ENCODE measurements at regions not wholly inside any gene's neighbourhood (a gene's known extent, or its start where the extent isn't known, plus 50 kb on each side); places are given as distances from the start of the nearest gene placed in this dataset.

DNA sequence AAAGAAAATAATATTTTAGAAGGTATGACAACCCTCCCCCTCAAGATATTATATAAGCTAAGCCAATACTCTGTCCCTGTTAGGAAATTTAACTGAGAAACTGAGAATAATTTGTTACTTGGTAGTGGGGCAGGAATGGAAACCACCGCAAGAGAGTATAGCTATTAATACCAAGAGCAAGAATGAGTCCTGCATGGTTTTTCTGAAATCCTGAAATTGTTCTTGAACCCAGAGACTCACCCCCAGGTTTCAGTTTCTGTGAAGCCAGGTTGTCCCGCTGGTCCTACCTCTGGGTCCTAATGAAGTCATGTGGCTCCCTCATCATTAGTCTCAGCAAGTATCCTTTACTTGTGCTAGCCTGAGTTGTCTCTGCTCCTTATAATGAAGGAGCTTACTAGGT is 671.0 kb upstream of the ACVR2A start:
- H3K27me3 ChIP-seq = no peaks in the 10 kb centered on the region
- no peaks in the 10 kb centered on the region for H3K36me3 ChIP-seq
- H3K9me3 ChIP-seq (replicated peaks in 1 of 11) = no peaks in the 10 kb centered on the region
- TF ChIP-seq Cebpa-rat (IDR thresholded peaks at IDR 0.05) = no peak
- no peak overlapping the region for H3K9ac ChIP-seq
- H4K20me1 ChIP-seq = no peaks in the 10 kb centered on the region
- H3K27ac ChIP-seq = no peak overlapping the region
- no peak overlapping the region for H3K4me3 ChIP-seq
- H3K4me1 ChIP-seq = peaks cover 0 to 29% (median 0%) of the 10 kb centered on the region in 10 experiments; a peak in 4 of 20 replicates
- H3K4me2 ChIP-seq = no peak overlapping the region

GRCh38 chr2:147173189-147173581 is 671.6 kb upstream of the ACVR2A start:
- no peak overlapping the region for H3K4me2 ChIP-seq
- H3K4me3 ChIP-seq = no peak overlapping the region

GRCh38 chr2:147172493-147173188 is 672.2 kb upstream of the ACVR2A start:
- no peak for TF ChIP-seq Cebpa-rat (IDR thresholded peaks at IDR 0.05)
- H3K27ac ChIP-seq = no peak overlapping the region
- no peak overlapping the region for H3K4me2 ChIP-seq
- H3K27me3 ChIP-seq = no peaks in the 10 kb centered on the region
- no peak overlapping the region for H3K9ac ChIP-seq
- H4K20me1 ChIP-seq = no peaks in the 10 kb centered on the region
- no peaks in the 10 kb centered on the region for H3K36me3 ChIP-seq
- H3K4me1 ChIP-seq = peaks cover 0 to 25% (median 0%) of the 10 kb centered on the region in 10 experiments; a peak in 4 of 20 replicates
- no peaks in the 10 kb centered on the region for H3K9me3 ChIP-seq (replicated peaks in 1 of 11)
- H3K4me3 ChIP-seq = no peak overlapping the region

More at GRCh38 chr2:147173189-147173581, 671.6 kb upstream of the ACVR2A start:
- H3K4me1 ChIP-seq = peaks cover 0 to 29% (median 0%) of the 10 kb centered on the region in 10 experiments; a peak in 4 of 20 replicates
- no peaks in the 10 kb centered on the region for H3K9me3 ChIP-seq (replicated peaks in 1 of 11)
- H4K20me1 ChIP-seq = no peaks in the 10 kb centered on the region
- H3K27me3 ChIP-seq = no peaks in the 10 kb centered on the region
- H3K9ac ChIP-seq = no peak overlapping the region
- no peaks in the 10 kb centered on the region for H3K36me3 ChIP-seq
- no peak for TF ChIP-seq Cebpa-rat (IDR thresholded peaks at IDR 0.05)
- H3K27ac ChIP-seq = no peak overlapping the region

- TF ChIP-seq Cebpa-rat (IDR thresholded peaks at IDR 0.05) = no peak
- no peak overlapping the region for H3K4me2 ChIP-seq
- H3K27ac ChIP-seq = no peak overlapping the region
Measured at GRCh38 chr2:147171941-147172340, 672.9 kb upstream of the ACVR2A start.

GRCh38 chr2:147170932-147171331 is 673.9 kb upstream of the ACVR2A start:
- Histone ChIP-seq H3K36me3 (no peaks in the 10 kb centered on the region), H3K4me1 (peaks cover 0 to 11% (median 0%) of the 10 kb centered on the region in 10 experiments; a peak in 3 of 20 replicates), H4K20me1 (no peaks in the 10 kb centered on the region), H3K27me3 (no peaks in the 10 kb centered on the region), H3K27ac (no peak overlapping the region), H3K9ac (no peak overlapping the region), H3K4me2 (no peak overlapping the region), H3K4me3 (no peak overlapping the region), H3K9me3 (replicated peaks in 1 of 11) (no peaks in the 10 kb centered on the region)
- TF ChIP-seq Cebpa-rat (IDR thresholded peaks at IDR 0.05) = no peak

More at GRCh38 chr2:147171941-147172340, 672.9 kb upstream of the ACVR2A start:
- Histone ChIP-seq H3K9me3 (replicated peaks in 1 of 11) (no peaks in the 10 kb centered on the region), H4K20me1 (no peaks in the 10 kb centered on the region), H3K27me3 (no peaks in the 10 kb centered on the region), H3K9ac (no peak overlapping the region), H3K4me3 (no peak overlapping the region), H3K4me1 (peaks cover 0 to 18% (median 0%) of the 10 kb centered on the region in 10 experiments; a peak in 3 of 20 replicates), H3K36me3 (no peaks in the 10 kb centered on the region)

DNA sequence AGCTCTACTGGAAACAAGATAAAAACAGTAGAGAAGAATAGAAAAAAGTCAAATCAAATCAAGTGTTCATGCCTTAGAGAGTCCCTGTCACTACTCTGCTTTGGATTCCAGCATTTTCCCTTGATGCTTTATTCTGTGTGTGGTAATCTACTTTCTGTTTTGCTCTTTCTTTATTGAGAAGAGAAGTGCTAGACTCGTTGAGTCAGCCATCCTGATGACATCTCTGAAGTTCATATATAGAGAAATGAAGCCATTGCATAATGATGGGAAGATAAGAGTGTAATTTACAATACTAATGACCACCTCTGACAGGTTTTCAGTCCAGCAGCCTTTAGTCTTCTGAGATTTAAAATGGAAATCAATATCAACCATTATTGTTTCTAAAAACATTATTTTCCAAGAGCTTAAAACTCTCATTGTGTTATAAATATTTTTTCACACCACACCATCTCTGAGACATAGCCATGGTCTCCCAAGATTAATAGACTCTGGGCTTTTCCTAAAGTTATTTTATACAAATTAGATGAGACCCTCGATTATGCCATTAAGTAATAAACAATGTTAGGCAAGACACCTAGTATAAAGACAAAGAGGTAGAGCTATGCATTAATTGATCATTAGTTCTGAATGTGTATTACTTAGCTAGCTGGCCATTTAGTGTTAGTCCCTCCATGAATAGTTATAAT is 679.0 kb upstream of the ACVR2A start:
- H3K36me3 ChIP-seq = no peaks in the 10 kb centered on the region
- no peak for TF ChIP-seq Cebpa-rat (IDR thresholded peaks at IDR 0.05)
- H3K4me2 ChIP-seq = no peak overlapping the region
- H3K9ac ChIP-seq = no peak overlapping the region
- no peaks in the 10 kb centered on the region for H3K4me1 ChIP-seq
- no peaks in the 10 kb centered on the region for H4K20me1 ChIP-seq
- H3K9me3 ChIP-seq (replicated peaks in 1 of 11) = no peaks in the 10 kb centered on the region
- H3K4me3 ChIP-seq = no peak overlapping the region
- no peaks in the 10 kb centered on the region for H3K27me3 ChIP-seq
- H3K27ac ChIP-seq = no peak overlapping the region

DNA sequence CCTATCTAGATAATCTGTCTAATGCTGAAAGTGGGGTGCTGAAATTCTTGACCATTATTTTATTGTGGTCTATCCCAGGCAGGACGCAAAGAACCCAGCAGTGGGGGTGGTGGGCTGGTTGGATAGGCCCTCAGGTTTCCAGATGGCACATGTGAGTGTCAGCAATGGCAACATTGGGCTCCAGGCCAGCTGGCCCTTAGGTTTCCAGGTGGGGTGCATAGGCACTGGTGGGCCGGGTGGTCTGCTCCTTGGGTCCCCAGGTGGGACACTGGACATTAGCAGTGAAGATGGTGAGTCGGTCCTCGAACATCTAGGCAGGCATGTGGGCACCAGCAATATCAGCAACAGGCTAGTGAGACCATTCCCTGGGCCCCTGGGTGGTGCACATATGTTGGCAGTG is 680.3 kb upstream of the ACVR2A start:
- no peak for TF ChIP-seq Cebpa-rat (IDR thresholded peaks at IDR 0.05)
- Histone ChIP-seq H3K4me3 (no peak overlapping the region), H3K4me1 (peaks cover 0 to 8% (median 0%) of the 10 kb centered on the region in 10 experiments; a peak in 3 of 20 replicates), H3K27me3 (no peaks in the 10 kb centered on the region), H3K9ac (no peak overlapping the region), H3K4me2 (no peak overlapping the region), H3K9me3 (replicated peaks in 1 of 11) (no peaks in the 10 kb centered on the region), H3K27ac (no peak overlapping the region), H4K20me1 (no peaks in the 10 kb centered on the region), H3K36me3 (no peaks in the 10 kb centered on the region)

GRCh38 chr2:147161746-147162145 is 683.1 kb upstream of the ACVR2A start:
- Histone ChIP-seq H3K4me2 (no peak overlapping the region), H3K36me3 (no peaks in the 10 kb centered on the region), H3K9me3 (replicated peaks in 1 of 11) (no peaks in the 10 kb centered on the region), H3K27ac (no peak overlapping the region), H3K4me3 (no peak overlapping the region), H3K27me3 (no peaks in the 10 kb centered on the region), H3K4me1 (peaks cover 0 to 30% (median 0%) of the 10 kb centered on the region in 10 experiments; a peak in 6 of 20 replicates), H3K9ac (no peak overlapping the region), H4K20me1 (no peaks in the 10 kb centered on the region)
- TF ChIP-seq Cebpa-rat (IDR thresholded peaks at IDR 0.05) = no peak

GRCh38 chr2:147156970-147157369 is 687.9 kb upstream of the ACVR2A start:
- Histone ChIP-seq H3K27me3 (no peaks in the 10 kb centered on the region), H3K4me3 (no peak overlapping the region), H4K20me1 (no peaks in the 10 kb centered on the region), H3K27ac (no peak overlapping the region), H3K9me3 (replicated peaks in 1 of 11) (no peaks in the 10 kb centered on the region), H3K36me3 (no peaks in the 10 kb centered on the region), H3K9ac (no peak overlapping the region), H3K4me2 (peak overlapping the region in 3 of 11 experiments; percentile 1 to 54 (median 52); a peak in 4 of 22 replicates), H3K4me1 (peaks cover 0 to 30% (median 0%) of the 10 kb centered on the region in 10 experiments; a peak in 6 of 20 replicates)
- no peak for TF ChIP-seq Cebpa-rat (IDR thresholded peaks at IDR 0.05)
